Esophagus (tissue), 2 donors: ENCODE measurements at regions not wholly inside any gene's neighbourhood (a gene's known extent, or its start where the extent isn't known, plus 50 kb on each side); places are given as distances from the start of the nearest gene placed in this dataset.

Source experiments
- H3K27ac ChIP-seq, 2 donors: one replicate each; pipeline ENCODE4 v1.5.1; 2013; ENCODE audit warnings: low read depth in 2 of 2, mild to moderate bottlenecking in 2 of 2, inconsistent platforms in 1 of 2, low read length in 1 of 2, moderate library complexity in 1 of 2
- H3K27me3 ChIP-seq, 2 donors: one replicate each; pipeline ENCODE4 v1.6.1; 2013; ENCODE audit warnings: low read length in 2 of 2, control low read depth in 1 of 2, mild to moderate bottlenecking in 1 of 2; ENCODE audit not compliant: insufficient read depth in 2 of 2, control insufficient read depth in 1 of 2
- H3K36me3 ChIP-seq, 2 donors: one replicate each; pipeline ENCODE4 v1.6.1; 2013; ENCODE audit warnings: low read length in 1 of 2; ENCODE audit not compliant: control insufficient read depth in 2 of 2, insufficient read depth in 2 of 2
- H3K4me1 ChIP-seq, 2 donors: one replicate each; pipeline ENCODE4 v1.6.1; 2013; ENCODE audit warnings: low read length in 1 of 2; ENCODE audit not compliant: control insufficient read depth in 2 of 2, insufficient read depth in 2 of 2
- H3K4me3 ChIP-seq, 2 donors: one replicate each; pipeline ENCODE4 v1.5.1; 2013; ENCODE audit warnings: low read length in 2 of 2, mild to moderate bottlenecking in 2 of 2, low read depth in 1 of 2, moderate library complexity in 1 of 2
- H3K9me3 ChIP-seq, 2 donors: one replicate each; pipeline ENCODE4 v1.6.1; 2013; ENCODE audit warnings: mild to moderate bottlenecking in 2 of 2, low read depth in 1 of 2, low read length in 1 of 2, moderate library complexity in 1 of 2; ENCODE audit not compliant: control insufficient read depth in 2 of 2, insufficient read depth in 1 of 2
- WGBS, 2 donors: extraction: QIAGEN DNeasy Blood & Tissue Kit; methylation state at CpG; one replicate each; pipeline ENCODE4 v1.1.7; 2013; 5-methylcytosine and 5-hydroxymethylcytosine counted together
- donor health status: healthy with polysubstance abuse.
- donor health status: Bipolar disorder and iron deficiency.

DNA sequence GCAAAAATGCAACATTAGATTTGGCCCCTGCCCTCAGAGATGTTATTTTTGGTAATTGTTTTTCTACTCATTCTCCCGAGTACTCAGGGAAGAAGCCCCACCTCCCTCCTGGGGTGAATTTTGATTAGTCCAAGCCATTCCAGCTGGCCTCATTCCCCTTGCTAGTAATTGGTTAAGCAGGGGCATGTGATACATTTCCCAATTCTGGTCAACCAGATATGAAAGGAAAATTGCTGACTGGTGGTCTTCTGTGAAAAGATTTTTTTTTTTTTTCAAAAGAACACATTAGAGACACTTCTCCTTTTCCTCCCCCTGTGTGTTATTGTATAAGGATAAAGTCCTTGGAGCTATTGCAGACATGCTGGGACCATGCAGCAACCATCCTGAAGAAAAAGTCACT, 71.1 kb upstream of the AKT3 start:
- Histone ChIP-seq H3K36me3 (no peaks in the 10 kb centered on the region), H3K9me3 (no peaks in the 10 kb centered on the region), H3K4me1 (peaks cover 3 to 8% of the 10 kb centered on the region in 2 donors), H3K4me3 (no peak overlapping the region), H3K27ac (no peak overlapping the region), H3K27me3 (no peaks in the 10 kb centered on the region)
- 20 to 26% methylated on average over 1 of the region's 1 CpG for WGBS, 2 donors

DNA sequence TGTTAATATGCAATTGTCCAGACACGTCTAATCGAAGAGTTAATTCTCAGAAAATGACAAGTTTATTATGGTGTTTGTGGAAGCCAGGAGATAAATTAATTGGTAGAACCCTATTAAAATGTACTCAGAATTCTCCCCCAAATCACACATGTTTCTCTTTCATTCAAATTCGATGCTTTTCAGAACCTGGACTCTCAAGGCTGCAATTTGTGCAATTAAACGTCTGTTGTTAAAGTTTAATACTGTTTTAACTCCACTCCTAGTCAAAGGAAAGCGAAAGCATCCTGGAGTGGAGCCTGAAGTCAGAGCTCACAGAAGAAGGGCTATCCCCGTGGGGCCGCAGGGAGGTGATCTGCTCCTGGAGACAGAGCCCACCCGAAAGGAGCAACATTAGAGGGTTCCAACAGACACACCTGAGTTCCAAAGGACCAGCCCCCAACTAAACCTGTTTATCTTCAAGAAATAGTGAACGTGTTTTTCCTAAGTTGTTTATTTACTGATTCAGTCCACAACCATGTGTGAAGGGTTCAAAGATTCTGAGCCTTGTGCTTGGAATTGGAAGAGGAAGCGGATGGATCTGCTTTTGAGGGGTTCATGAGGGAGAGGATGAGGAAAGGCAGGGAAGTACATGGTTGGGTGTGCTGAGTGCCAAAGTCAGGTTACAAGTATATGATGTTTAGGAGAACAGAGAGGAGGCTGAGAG, 68.0 kb upstream of the AKT3 start:
- Histone ChIP-seq H3K9me3 (no peaks in the 10 kb centered on the region), H3K27me3 (no peaks in the 10 kb centered on the region), H3K27ac (no peak overlapping the region), H3K4me1 (peaks cover 3 to 8% of the 10 kb centered on the region in 2 donors), H3K4me3 (peak overlapping the region in 1 of 2 donors; percentile 48), H3K36me3 (no peaks in the 10 kb centered on the region)
- WGBS, 2 donors = 24 to 29% methylated on average over 10 of the region's 10 CpGs

DNA sequence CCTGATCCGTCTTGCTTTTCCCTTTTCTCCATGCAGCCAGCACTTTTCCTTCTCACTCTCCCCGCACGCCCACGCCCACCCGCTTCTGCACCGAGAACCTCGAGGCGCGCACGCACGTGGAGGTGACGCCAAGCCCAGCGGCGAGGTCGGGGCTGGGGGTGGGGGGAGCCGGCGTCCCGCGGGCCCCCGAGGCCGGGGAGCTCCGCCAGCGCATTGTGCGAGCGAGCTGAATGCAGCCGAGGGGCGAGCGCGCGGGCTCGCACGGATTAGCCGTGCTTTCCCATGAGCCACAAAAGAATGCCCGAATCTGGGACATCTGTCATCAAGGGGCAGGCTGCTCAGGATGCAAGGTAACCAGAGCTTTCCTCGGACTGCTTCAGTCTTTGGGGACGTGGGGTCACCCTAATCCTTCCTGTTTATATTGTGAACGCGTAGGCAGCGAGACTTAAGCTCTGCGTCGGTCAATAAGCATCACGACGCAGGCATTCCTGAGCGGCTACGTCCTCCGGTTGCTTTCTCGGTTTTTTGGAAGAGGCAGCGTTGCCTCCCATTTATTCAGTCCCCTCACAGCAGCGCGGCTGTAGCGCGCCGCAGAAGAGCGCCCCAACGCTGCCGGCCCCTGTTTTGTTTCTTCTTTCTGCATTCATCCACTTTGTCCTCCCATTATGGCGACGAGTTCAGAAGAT, 67.3 kb upstream of the AKT3 start:
- 1% methylated on average over 58 of the region's 58 CpGs for WGBS, 2 donors
- Histone ChIP-seq H3K27me3 (no peaks in the 10 kb centered on the region), H3K27ac (no peak overlapping the region)

DNA sequence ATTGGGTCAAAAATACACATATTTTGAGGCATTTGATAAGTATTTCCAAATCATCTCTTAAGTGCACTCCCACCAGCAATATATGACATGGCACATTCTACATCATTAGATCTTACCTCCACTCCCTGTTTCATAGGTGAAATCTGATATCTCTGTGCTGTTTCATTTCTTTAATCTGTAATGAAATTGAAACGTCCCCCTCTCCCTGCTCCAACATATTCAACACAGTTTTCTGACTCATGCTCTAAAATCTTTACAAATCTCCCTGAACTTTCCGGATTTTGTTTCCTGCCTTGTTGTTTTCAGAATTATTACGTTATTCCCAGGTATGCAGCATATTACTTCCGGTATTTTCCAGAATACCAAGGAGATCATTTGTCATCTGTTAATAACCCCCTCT, 66.1 kb upstream of the AKT3 start:
- H3K4me3 ChIP-seq = no peak overlapping the region
- H3K36me3 ChIP-seq = no peaks in the 10 kb centered on the region
- peaks cover 3 to 8% of the 10 kb centered on the region in 2 donors for H3K4me1 ChIP-seq
- WGBS, 2 donors = 37 to 53% methylated on average over 4 of the region's 4 CpGs
- H3K27ac ChIP-seq = no peak overlapping the region
- no peaks in the 10 kb centered on the region for H3K27me3 ChIP-seq
- no peaks in the 10 kb centered on the region for H3K9me3 ChIP-seq

More for the DNA sequence above, 67.3 kb upstream of the AKT3 start:
- no peaks in the 10 kb centered on the region for H3K36me3 ChIP-seq
- H3K9me3 ChIP-seq = no peaks in the 10 kb centered on the region
- peaks cover 3 to 8% of the 10 kb centered on the region in 2 donors for H3K4me1 ChIP-seq
- peak overlapping the region; percentile 8 to 48 for H3K4me3 ChIP-seq

DNA sequence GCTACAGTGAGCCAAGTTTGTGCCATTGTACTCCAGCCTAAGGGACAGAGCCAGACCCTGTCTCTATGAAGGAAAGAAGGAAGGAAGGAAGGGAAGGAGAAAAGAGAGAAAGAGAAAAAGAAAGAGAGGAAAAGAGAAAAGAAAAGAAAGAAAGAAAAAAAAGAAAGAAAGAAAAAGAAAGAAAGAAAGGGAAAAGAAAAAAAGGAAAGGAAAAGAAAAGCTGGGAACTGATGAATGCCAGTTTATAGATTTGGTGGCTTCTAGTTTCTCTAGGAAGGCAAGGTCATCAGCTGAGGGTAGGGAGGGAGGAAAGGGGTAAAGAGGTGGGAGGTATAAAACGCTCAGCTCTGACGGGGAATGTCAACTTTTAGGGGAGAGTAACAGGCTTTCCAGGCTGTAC, 62.3 kb upstream of the AKT3 start:
- Histone ChIP-seq H3K27me3 (no peaks in the 10 kb centered on the region), H3K9me3 (no peaks in the 10 kb centered on the region), H3K27ac (no peak overlapping the region), H3K4me3 (no peak overlapping the region), H3K36me3 (no peaks in the 10 kb centered on the region), H3K4me1 (peaks cover 3 to 7% of the 10 kb centered on the region in 2 donors)
- 86 to 92% methylated on average over 2 of the region's 2 CpGs for WGBS, 2 donors

DNA sequence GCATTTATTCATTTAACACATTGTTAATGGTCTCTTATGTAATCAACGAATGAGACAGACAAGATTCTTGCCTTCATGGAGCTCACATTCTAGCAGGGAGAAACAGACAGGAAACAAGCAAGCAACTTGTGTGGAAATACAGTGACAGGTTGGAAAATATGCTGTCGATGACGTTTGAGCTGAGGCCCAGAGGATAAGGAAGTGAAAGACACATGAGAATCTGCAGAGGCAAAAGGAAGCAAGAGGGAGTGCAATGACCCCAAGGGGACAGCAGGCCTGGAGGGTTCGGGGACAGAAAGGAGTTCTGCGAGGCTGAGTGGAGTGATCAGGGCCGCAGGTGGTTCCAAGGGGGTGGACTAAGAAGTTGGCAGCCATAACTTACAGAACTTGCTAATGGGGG, 60.6 kb upstream of the AKT3 start:
- H3K27ac ChIP-seq = no peak overlapping the region
- WGBS, 2 donors = 73 to 78% methylated on average over 6 of the region's 6 CpGs
- H3K4me1 ChIP-seq = no peaks in the 10 kb centered on the region
- no peak overlapping the region for H3K4me3 ChIP-seq
- no peaks in the 10 kb centered on the region for H3K27me3 ChIP-seq
- H3K36me3 ChIP-seq = no peaks in the 10 kb centered on the region
- no peaks in the 10 kb centered on the region for H3K9me3 ChIP-seq

DNA sequence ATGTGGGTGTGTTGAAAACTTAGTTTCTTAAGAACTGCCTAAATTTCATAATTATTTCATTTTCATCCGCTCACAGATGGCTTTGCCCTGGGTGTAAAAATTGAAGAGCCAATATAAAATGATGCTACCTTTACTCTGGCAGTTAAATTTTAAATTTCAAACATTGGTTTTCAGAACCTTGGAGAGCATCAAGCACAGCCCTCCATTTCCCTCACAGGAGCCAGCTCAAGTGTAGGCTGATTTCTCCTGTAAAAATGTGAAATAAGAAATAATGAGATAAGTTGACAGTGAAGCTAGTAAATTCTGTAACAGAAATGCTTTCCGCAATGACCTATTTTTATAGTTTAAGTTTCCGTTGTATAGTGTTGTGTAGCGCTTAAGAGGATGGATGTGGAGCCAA, 53.9 kb upstream of the AKT3 start:
- Histone ChIP-seq H3K27me3 (no peaks in the 10 kb centered on the region), H3K36me3 (no peaks in the 10 kb centered on the region), H3K27ac (no peak overlapping the region), H3K9me3 (no peaks in the 10 kb centered on the region), H3K4me3 (no peak overlapping the region), H3K4me1 (no peaks in the 10 kb centered on the region)
- WGBS, 2 donors = 84 to 93% methylated on average over 4 of the region's 4 CpGs

DNA sequence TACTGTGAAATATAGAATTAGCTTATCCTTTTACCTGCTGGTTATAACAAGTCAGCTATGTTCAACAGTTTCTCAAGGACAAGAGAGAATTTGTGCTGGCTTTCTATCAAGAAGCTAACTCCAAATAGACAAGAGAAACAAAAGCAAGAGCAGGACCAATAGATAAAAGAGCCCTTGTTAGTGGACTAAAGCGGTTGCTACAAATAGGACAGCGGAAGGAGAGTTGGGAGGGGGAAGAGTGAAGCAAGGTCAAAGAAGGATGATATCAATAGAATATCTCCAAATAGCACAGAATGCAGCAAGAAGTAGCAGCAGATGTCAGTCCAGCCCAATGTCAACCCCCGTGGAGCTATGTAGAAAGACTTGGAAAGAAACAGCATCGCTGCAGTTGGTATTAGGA, 53.0 kb upstream of the AKT3 start:
- H3K4me1 ChIP-seq = no peaks in the 10 kb centered on the region
- no peak overlapping the region for H3K4me3 ChIP-seq
- no peaks in the 10 kb centered on the region for H3K36me3 ChIP-seq
- no peaks in the 10 kb centered on the region for H3K27me3 ChIP-seq
- WGBS, 2 donors = 64 to 68% methylated on average over 4 of the region's 4 CpGs
- H3K9me3 ChIP-seq = no peaks in the 10 kb centered on the region
- H3K27ac ChIP-seq = no peak overlapping the region

DNA sequence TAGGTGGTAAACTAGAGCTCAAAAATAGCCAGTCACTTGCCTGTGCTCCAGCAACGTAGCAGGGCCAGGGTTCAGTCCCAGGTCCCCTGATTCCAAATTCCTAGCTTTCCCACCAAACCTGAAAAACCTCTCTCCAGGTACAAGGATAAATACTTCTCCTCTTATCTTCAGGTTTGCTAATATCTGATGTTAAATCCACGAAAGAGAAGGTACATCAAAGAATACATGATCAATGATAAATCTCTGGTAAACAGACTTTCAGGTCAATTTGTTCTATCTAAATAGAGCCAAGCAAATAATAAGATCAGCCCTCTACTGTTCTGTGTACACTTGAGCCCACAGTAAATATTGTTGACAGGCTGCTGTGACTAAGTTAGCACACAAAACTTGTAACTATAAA, 52.1 kb upstream of the AKT3 start:
- Histone ChIP-seq H3K9me3 (no peaks in the 10 kb centered on the region), H3K4me1 (no peaks in the 10 kb centered on the region), H3K27ac (no peak overlapping the region), H3K36me3 (no peaks in the 10 kb centered on the region), H3K27me3 (no peaks in the 10 kb centered on the region), H3K4me3 (no peak overlapping the region)
- 34% methylated on average over 2 of the region's 2 CpGs for WGBS, 2 donors
